MCF 10A (cell line): ENCODE measurements at regions not wholly inside any gene's neighbourhood (a gene's known extent, or its start where the extent isn't known, plus 50 kb on each side); places are given as distances from the start of the nearest gene placed in this dataset.

Experiments
- BruUV-seq: library from RNA; stranded (reverse); fragments of 400-500 nt; replicated peaks from 2 replicates; lab custom pipeline; 2021; lab: Mats Ljungman, UMichigan
- CTCF ChIA-PET: fragments of 300-600 bp; sonication (Branson Sonifier 250); formaldehyde crosslinking; extraction: SDS; loops from one replicate; lab custom pipeline; 2021; ENCODE audit warnings: antibody characterized with exemption, inconsistent platforms; lab: Yijun Ruan, JAX
- POLR2A ChIA-PET: fragments of 300-600, 350-650 bp; sonication (Branson Sonifier 250); formaldehyde crosslinking; extraction: SDS; loops from one replicate; lab custom pipeline; 2020; ENCODE audit warnings: antibody characterized with exemption, inconsistent platforms; lab: Yijun Ruan, JAX
- DNase-seq: peaks from one replicate; pipeline ENCODE4 v3.0.0-alpha.2; 2018; ENCODE audit not compliant: unreplicated experiment
- H3K27ac Mint-ChIP-seq: one replicate; pipeline ENCODE4 v1.8.0; 2022; ENCODE audit warnings: mild to moderate bottlenecking, low read depth, mixed read lengths; ENCODE audit not compliant: unreplicated experiment
- H3K27me3 Mint-ChIP-seq: one replicate; pipeline ENCODE4 v1.8.0; 2022; ENCODE audit warnings: mixed read lengths; ENCODE audit not compliant: insufficient read depth, unreplicated experiment
- H3K36me3 Mint-ChIP-seq: one replicate; pipeline ENCODE4 v1.8.0; 2022; ENCODE audit warnings: mild to moderate bottlenecking, moderate library complexity, mixed read lengths; ENCODE audit not compliant: insufficient read depth, unreplicated experiment
- H3K4me1 Mint-ChIP-seq: one replicate; pipeline ENCODE4 v1.8.0; 2022; ENCODE audit warnings: mixed read lengths; ENCODE audit not compliant: insufficient read depth, unreplicated experiment
- H3K4me3 Mint-ChIP-seq: one replicate; pipeline ENCODE4 v1.8.0; 2022; ENCODE audit warnings: mild to moderate bottlenecking, moderate library complexity, mixed read lengths; ENCODE audit not compliant: unreplicated experiment
- H3K9me3 Mint-ChIP-seq: one replicate; pipeline ENCODE4 v1.8.0; 2022; ENCODE audit warnings: mixed read lengths; ENCODE audit not compliant: unreplicated experiment
- CTCF ChIP-seq: fragments of 200-600 bp; IDR thresholded peaks from one replicate; pipeline ENCODE4 v1.8.0; 2022; ENCODE audit warnings: antibody characterized with exemption, mild to moderate bottlenecking; ENCODE audit not compliant: unreplicated experiment
- intact Hi-C: fragments of 100-400 bp; cut with micrococcal nuclease; formaldehyde crosslinking; loops from 2 replicates; pipeline ENCODE4 v1.14.1; 2022

GRCh38 chr13:76326343-76326742 lies 559.9 kb downstream of the KCTD12 start:
- no peak for TF ChIP-seq CTCF
- intact Hi-C loops, result no loop called here
- CTCF ChIA-PET, result interaction anchor here (0.6 kb wide), 2 partner anchors 55 to 83 kb away, joined by 3 read pairs; no protein-coding TSS in a partner anchor
- Mint-ChIP-seq H3K4me3 (no peak overlapping the region), H3K4me1 (no peaks in the 10 kb centered on the region), H3K9me3 (peaks cover 14% of the 10 kb centered on the region), H3K36me3 (no peaks in the 10 kb centered on the region), H3K27ac (no peak overlapping the region), H3K27me3 (no peaks in the 10 kb centered on the region)
- POLR2A ChIA-PET, result interaction anchor here (0.6 kb wide), 2 partner anchors 30 to 690 kb away, joined by 3 to 4 read pairs; no protein-coding TSS in a partner anchor
- no peak for DNase-seq
- BruUV-seq, result no TSS peak

- Mint-ChIP-seq H3K27me3 (no peaks in the 10 kb centered on the region), H3K27ac (no peak overlapping the region), H3K4me3 (no peak overlapping the region), H3K36me3 (no peaks in the 10 kb centered on the region), H3K9me3 (peaks cover 14% of the 10 kb centered on the region), H3K4me1 (no peaks in the 10 kb centered on the region)
- intact Hi-C loops, result loop anchor here (10.0 kb wide), 1 partner anchor 145 kb away; no protein-coding TSS in a partner anchor
- no peak for DNase-seq
- ChIA-PET POLR2A (no interaction called here), CTCF (no interaction called here)
- no peak for TF ChIP-seq CTCF
- no TSS peak for BruUV-seq
These were observed 566.3 kb downstream of the KCTD12 start for GRCh38 chr13:76319921-76320320.

- BruUV-seq, result no TSS peak
- Mint-ChIP-seq H3K27ac (no peak overlapping the region), H3K4me1 (no peaks in the 10 kb centered on the region), H3K4me3 (no peak overlapping the region), H3K36me3 (no peaks in the 10 kb centered on the region), H3K27me3 (no peaks in the 10 kb centered on the region), H3K9me3 (peaks cover 2% of the 10 kb centered on the region)
- intact Hi-C loops, result loop anchor here (10.0 kb wide), 1 partner anchor 148 kb away; no protein-coding TSS in a partner anchor
- TF ChIP-seq CTCF, result no peak
- ChIA-PET POLR2A (no interaction called here), CTCF (no interaction called here)
- DNase-seq, result no peak
These were observed 569.1 kb downstream of the KCTD12 start for GRCh38 chr13:76316998-76317527.

GRCh38 chr13:76314495-76314894 lies 571.7 kb downstream of the KCTD12 start:
- POLR2A ChIA-PET, result no interaction called here
- Mint-ChIP-seq H3K36me3 (no peaks in the 10 kb centered on the region), H3K27ac (no peak overlapping the region), H3K4me1 (no peaks in the 10 kb centered on the region), H3K27me3 (no peaks in the 10 kb centered on the region), H3K4me3 (no peak overlapping the region), H3K9me3 (no peaks in the 10 kb centered on the region)
- intact Hi-C loops, result loop anchor here (10.0 kb wide), 1 partner anchor 150 kb away; no protein-coding TSS in a partner anchor
- no peak for TF ChIP-seq CTCF
- no TSS peak for BruUV-seq
- CTCF ChIA-PET, result no interaction called here
- DNase-seq, result no peak
